ENCODE measurements at regions not wholly inside any gene's neighbourhood (a gene's known extent, or its start where the extent isn't known, plus 50 kb on each side); places are given as distances from the start of the nearest gene placed in this dataset.

GRCh38 chr17:71709271-71709890 is 411.4 kb upstream of the SOX9 start:
- CTCF ChIA-PET, result interaction anchor here (0.9 kb wide), 1 partner anchor 36 kb away, joined by 3 read pairs; no protein-coding TSS in a partner anchor
- no peaks in the 10 kb centered on the region for H3K4me1 Mint-ChIP-seq (ENCODE audit: low read depth)
- intact Hi-C loops (cut with micrococcal nuclease), result no loop called here
- DNase-seq, result no peak
- peaks cover 3% of the 10 kb centered on the region for H3K9me3 Mint-ChIP-seq
- H3K36me3 Mint-ChIP-seq (ENCODE audit: low read depth), result no peaks in the 10 kb centered on the region
- H3K27me3 Mint-ChIP-seq (ENCODE audit: low read depth), result no peaks in the 10 kb centered on the region
- H3K27ac Mint-ChIP-seq, result no peak overlapping the region
- H3K4me3 Mint-ChIP-seq, result no peak overlapping the region

GRCh38 chr17:71709946-71710345 is 410.9 kb upstream of the SOX9 start:
- Mint-ChIP-seq H3K9me3 (peaks cover 1% of the 10 kb centered on the region), H3K36me3 (ENCODE audit: low read depth) (no peaks in the 10 kb centered on the region), H3K27ac (no peak overlapping the region), H3K4me3 (no peak overlapping the region), H3K27me3 (ENCODE audit: low read depth) (no peaks in the 10 kb centered on the region), H3K4me1 (ENCODE audit: low read depth) (no peaks in the 10 kb centered on the region)
- CTCF ChIA-PET, result interaction anchor here (0.9 kb wide), 1 partner anchor 36 kb away, joined by 3 read pairs; no protein-coding TSS in a partner anchor
- DNase-seq, result no peak
- intact Hi-C loops (cut with micrococcal nuclease), result no loop called here

GRCh38 chr17:71710816-71711215 is 410.0 kb upstream of the SOX9 start:
- no peaks in the 10 kb centered on the region for H3K4me1 Mint-ChIP-seq (ENCODE audit: low read depth)
- H3K9me3 Mint-ChIP-seq, result peaks cover 1% of the 10 kb centered on the region
- H3K36me3 Mint-ChIP-seq (ENCODE audit: low read depth), result no peaks in the 10 kb centered on the region
- no peak for DNase-seq
- intact Hi-C loops (cut with micrococcal nuclease), result no loop called here
- CTCF ChIA-PET, result no interaction called here
- H3K4me3 Mint-ChIP-seq, result no peak overlapping the region
- H3K27ac Mint-ChIP-seq, result no peak overlapping the region
- H3K27me3 Mint-ChIP-seq (ENCODE audit: low read depth), result no peaks in the 10 kb centered on the region

GRCh38 chr17:71713846-71714245 is 407.0 kb upstream of the SOX9 start:
- no peak overlapping the region for H3K4me3 Mint-ChIP-seq
- DNase-seq, result no peak
- intact Hi-C loops (cut with micrococcal nuclease), result no loop called here
- H3K4me1 Mint-ChIP-seq (ENCODE audit: low read depth), result no peaks in the 10 kb centered on the region
- no peaks in the 10 kb centered on the region for H3K36me3 Mint-ChIP-seq (ENCODE audit: low read depth)
- H3K27me3 Mint-ChIP-seq (ENCODE audit: low read depth), result no peaks in the 10 kb centered on the region
- CTCF ChIA-PET, result no interaction called here
- no peak overlapping the region for H3K27ac Mint-ChIP-seq
- H3K9me3 Mint-ChIP-seq, result peaks cover 8% of the 10 kb centered on the region

- no peaks in the 10 kb centered on the region for H3K4me1 Mint-ChIP-seq (ENCODE audit: low read depth)
- no peaks in the 10 kb centered on the region for H3K27me3 Mint-ChIP-seq (ENCODE audit: low read depth)
- no peak for DNase-seq
- H3K4me3 Mint-ChIP-seq, result no peak overlapping the region
- H3K27ac Mint-ChIP-seq, result no peak overlapping the region
- no peaks in the 10 kb centered on the region for H3K36me3 Mint-ChIP-seq (ENCODE audit: low read depth)
- intact Hi-C loops (cut with micrococcal nuclease), result no loop called here
- CTCF ChIA-PET, result no interaction called here
- peaks cover 5% of the 10 kb centered on the region for H3K9me3 Mint-ChIP-seq
These were observed 396.5 kb upstream of the SOX9 start for GRCh38 chr17:71724339-71724738.

GRCh38 chr17:71725811-71726210 is 395.0 kb upstream of the SOX9 start:
- peaks cover 7% of the 10 kb centered on the region for H3K9me3 Mint-ChIP-seq
- H3K27ac Mint-ChIP-seq, result no peak overlapping the region
- H3K27me3 Mint-ChIP-seq (ENCODE audit: low read depth), result peaks cover 2% of the 10 kb centered on the region
- no peaks in the 10 kb centered on the region for H3K36me3 Mint-ChIP-seq (ENCODE audit: low read depth)
- DNase-seq, result no peak
- H3K4me3 Mint-ChIP-seq, result no peak overlapping the region
- intact Hi-C loops (cut with micrococcal nuclease), result no loop called here
- H3K4me1 Mint-ChIP-seq (ENCODE audit: low read depth), result no peaks in the 10 kb centered on the region
- CTCF ChIA-PET, result no interaction called here

GRCh38 chr17:71726341-71726740 is 394.5 kb upstream of the SOX9 start:
- peaks cover 7% of the 10 kb centered on the region for H3K9me3 Mint-ChIP-seq
- CTCF ChIA-PET, result no interaction called here
- H3K36me3 Mint-ChIP-seq (ENCODE audit: low read depth), result no peaks in the 10 kb centered on the region
- no peak overlapping the region for H3K27ac Mint-ChIP-seq
- intact Hi-C loops (cut with micrococcal nuclease), result no loop called here
- DNase-seq, result no peak
- peaks cover 2% of the 10 kb centered on the region for H3K27me3 Mint-ChIP-seq (ENCODE audit: low read depth)
- H3K4me3 Mint-ChIP-seq, result no peak overlapping the region
- H3K4me1 Mint-ChIP-seq (ENCODE audit: low read depth), result no peaks in the 10 kb centered on the region

GRCh38 chr17:71727292-71727691 is 393.5 kb upstream of the SOX9 start:
- CTCF ChIA-PET, result no interaction called here
- Mint-ChIP-seq H3K27ac (no peak overlapping the region), H3K36me3 (ENCODE audit: low read depth) (no peaks in the 10 kb centered on the region), H3K4me1 (ENCODE audit: low read depth) (no peaks in the 10 kb centered on the region), H3K4me3 (no peak overlapping the region), H3K27me3 (ENCODE audit: low read depth) (peaks cover 2% of the 10 kb centered on the region), H3K9me3 (peaks cover 7% of the 10 kb centered on the region)
- intact Hi-C loops (cut with micrococcal nuclease), result no loop called here
- DNase-seq, result no peak

- intact Hi-C loops (cut with micrococcal nuclease), result no loop called here
- no peak for DNase-seq
- Mint-ChIP-seq H3K27me3 (ENCODE audit: low read depth) (peaks cover 2% of the 10 kb centered on the region), H3K4me1 (ENCODE audit: low read depth) (no peaks in the 10 kb centered on the region), H3K36me3 (ENCODE audit: low read depth) (no peaks in the 10 kb centered on the region), H3K27ac (no peak overlapping the region), H3K4me3 (no peak overlapping the region), H3K9me3 (peaks cover 7% of the 10 kb centered on the region)
- CTCF ChIA-PET, result no interaction called here
These were observed 393.1 kb upstream of the SOX9 start for GRCh38 chr17:71727723-71728122.

GRCh38 chr17:71730871-71731270 is 389.9 kb upstream of the SOX9 start:
- DNase-seq, result no peak
- peaks cover 2% of the 10 kb centered on the region for H3K27me3 Mint-ChIP-seq (ENCODE audit: low read depth)
- H3K4me1 Mint-ChIP-seq (ENCODE audit: low read depth), result no peaks in the 10 kb centered on the region
- no peak overlapping the region for H3K4me3 Mint-ChIP-seq
- H3K36me3 Mint-ChIP-seq (ENCODE audit: low read depth), result no peaks in the 10 kb centered on the region
- peaks cover 7% of the 10 kb centered on the region for H3K9me3 Mint-ChIP-seq
- intact Hi-C loops (cut with micrococcal nuclease), result no loop called here
- no peak overlapping the region for H3K27ac Mint-ChIP-seq
- CTCF ChIA-PET, result no interaction called here

- no peaks in the 10 kb centered on the region for H3K27me3 Mint-ChIP-seq (ENCODE audit: low read depth)
- no peak overlapping the region for H3K27ac Mint-ChIP-seq
- intact Hi-C loops (cut with micrococcal nuclease), result no loop called here
- CTCF ChIA-PET, result no interaction called here
- no peaks in the 10 kb centered on the region for H3K36me3 Mint-ChIP-seq (ENCODE audit: low read depth)
- H3K9me3 Mint-ChIP-seq, result no peaks in the 10 kb centered on the region
- no peak for DNase-seq
- H3K4me3 Mint-ChIP-seq, result no peak overlapping the region
- no peaks in the 10 kb centered on the region for H3K4me1 Mint-ChIP-seq (ENCODE audit: low read depth)
These were observed 384.9 kb upstream of the SOX9 start for GRCh38 chr17:71735893-71736292.

- H3K27ac Mint-ChIP-seq, result no peak overlapping the region
- no peak for DNase-seq
- no peaks in the 10 kb centered on the region for H3K4me1 Mint-ChIP-seq (ENCODE audit: low read depth)
- no peaks in the 10 kb centered on the region for H3K36me3 Mint-ChIP-seq (ENCODE audit: low read depth)
- CTCF ChIA-PET, result no interaction called here
- no peaks in the 10 kb centered on the region for H3K9me3 Mint-ChIP-seq
- H3K4me3 Mint-ChIP-seq, result no peak overlapping the region
- H3K27me3 Mint-ChIP-seq (ENCODE audit: low read depth), result no peaks in the 10 kb centered on the region
- intact Hi-C loops (cut with micrococcal nuclease), result no loop called here
These were observed 380.0 kb upstream of the SOX9 start for GRCh38 chr17:71740866-71741265.

- no peaks in the 10 kb centered on the region for H3K4me1 Mint-ChIP-seq (ENCODE audit: low read depth)
- intact Hi-C loops (cut with micrococcal nuclease), result no loop called here
- H3K36me3 Mint-ChIP-seq (ENCODE audit: low read depth), result no peaks in the 10 kb centered on the region
- H3K27ac Mint-ChIP-seq, result no peak overlapping the region
- CTCF ChIA-PET, result no interaction called here
- H3K4me3 Mint-ChIP-seq, result no peak overlapping the region
- H3K9me3 Mint-ChIP-seq, result no peaks in the 10 kb centered on the region
- H3K27me3 Mint-ChIP-seq (ENCODE audit: low read depth), result no peaks in the 10 kb centered on the region
- DNase-seq, result no peak
These were observed 379.0 kb upstream of the SOX9 start for GRCh38 chr17:71741836-71742235.

All from activated naive CD4-positive, alpha-beta T cell treated with anti-CD3 and anti-CD28 coated beads for 36 hours (primary cell).